ENCODE measurements at regions not wholly inside any gene's neighbourhood (a gene's known extent, or its start where the extent isn't known, plus 50 kb on each side); places are given as distances from the start of the nearest gene placed in this dataset.
"Not testable (repeated sequence)": the region's sequence is repeated elsewhere in the genome, so short reads cannot be mapped to it uniquely, and the experiment has no call there.

DNA sequence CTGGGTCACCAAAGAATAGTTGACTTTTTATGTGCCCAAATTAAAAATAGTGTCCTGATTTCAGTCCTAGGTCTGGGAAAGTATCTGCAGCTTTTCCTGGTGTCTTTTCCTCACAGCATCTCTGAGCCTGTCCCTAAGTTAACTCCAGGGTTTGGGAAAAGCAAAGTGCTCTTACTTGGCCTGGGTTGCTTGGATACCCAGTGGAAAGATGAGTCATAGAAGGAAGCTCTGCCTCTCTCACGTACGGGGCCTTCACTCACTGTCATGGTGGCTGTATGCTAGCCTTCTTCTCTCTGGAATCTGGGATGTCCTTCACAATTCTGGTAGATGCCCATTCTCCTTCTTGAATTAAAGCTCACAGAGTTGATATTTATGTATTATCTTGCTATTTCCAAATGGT is 607.3 kb downstream of the ANKRD50 start:
- no peak for DNase-seq (ENCODE audit: low read depth in 2 of 2)

DNA sequence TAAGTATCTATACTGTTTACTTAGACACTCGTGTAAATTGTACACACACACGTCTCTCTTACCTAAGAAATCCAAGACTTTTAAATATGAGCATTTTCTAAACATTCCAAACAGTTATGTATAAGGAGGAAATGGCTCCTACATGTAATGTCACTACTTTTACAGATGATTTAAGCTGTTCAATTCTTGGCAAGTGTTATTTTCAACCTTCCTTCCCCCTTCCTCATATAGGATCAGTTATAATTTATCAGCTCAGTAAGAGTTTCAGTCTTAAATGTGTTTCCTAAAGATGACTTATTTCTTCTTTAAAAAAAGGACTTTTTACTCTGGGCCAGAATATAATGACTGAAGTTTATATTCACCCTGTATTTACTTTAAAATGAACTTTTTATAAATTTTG is 601.1 kb downstream of the ANKRD50 start:
- DNase-seq (ENCODE audit: low read depth in 2 of 2) = no peak

DNA sequence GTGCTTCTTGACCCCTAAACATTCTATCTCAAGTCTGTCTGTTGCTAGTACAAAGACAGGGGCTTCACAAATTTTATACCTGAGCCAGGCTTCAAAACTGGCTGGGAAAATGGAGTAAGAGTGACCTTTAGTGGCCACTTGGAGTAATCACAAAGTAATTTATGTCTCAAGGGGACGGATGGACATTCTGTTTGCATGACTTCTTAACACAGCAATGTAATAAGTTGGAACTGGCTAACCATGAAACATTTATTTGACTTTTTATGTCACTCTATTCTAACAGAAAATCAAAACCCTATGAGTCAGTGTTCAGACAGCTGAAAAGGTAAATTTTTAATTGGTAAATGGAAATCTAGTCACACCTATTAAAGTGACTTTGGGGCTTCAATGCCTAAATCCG is 600.6 kb downstream of the ANKRD50 start:
- DNase-seq (ENCODE audit: low read depth in 2 of 2) = no peak

DNA sequence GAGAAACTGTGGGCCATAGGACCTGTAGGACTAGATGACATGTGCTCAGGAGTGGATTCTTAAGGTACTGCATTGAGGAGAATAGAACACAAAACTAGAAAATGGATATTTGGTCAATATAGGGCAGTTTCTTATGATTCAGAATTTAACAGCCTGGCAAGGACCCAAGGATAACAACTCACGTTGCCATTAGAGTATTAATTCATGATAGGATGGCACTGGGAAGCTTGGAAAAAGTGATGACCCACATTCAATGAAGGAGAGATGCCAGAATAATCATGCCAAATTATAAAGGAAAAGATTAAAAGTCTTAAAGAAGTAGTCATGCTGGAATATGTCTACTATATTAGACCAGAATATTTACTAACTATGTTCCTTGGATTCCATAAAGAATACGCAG is 594.5 kb downstream of the ANKRD50 start:
- DNase-seq (ENCODE audit: low read depth in 2 of 2) = no peak

DNA sequence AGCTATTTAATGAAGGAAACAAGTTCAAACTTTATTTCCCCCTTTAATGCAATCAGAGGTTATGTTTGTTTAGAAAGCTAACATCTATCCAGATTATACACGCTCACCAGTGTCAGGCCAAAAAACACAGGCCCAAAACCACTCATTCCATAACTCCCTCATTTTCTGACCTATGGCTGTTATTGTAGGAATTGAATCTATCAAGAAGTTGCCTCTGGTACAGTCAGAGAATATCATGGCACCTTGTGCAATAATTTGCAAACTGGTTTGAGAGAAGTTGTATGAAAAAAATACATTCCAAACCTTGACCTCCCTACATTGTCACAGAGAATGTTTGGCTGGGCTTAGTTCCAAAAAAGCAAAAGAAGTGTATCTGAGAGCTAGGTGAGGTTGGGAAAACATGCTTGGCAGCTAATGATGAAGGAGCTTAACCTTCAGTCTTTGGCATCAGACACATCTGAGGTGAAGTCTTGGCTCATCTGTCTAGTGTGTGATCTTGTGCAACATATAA is 591.0 kb downstream of the ANKRD50 start:
- DNase-seq (ENCODE audit: low read depth in 2 of 2) = no peak

DNA sequence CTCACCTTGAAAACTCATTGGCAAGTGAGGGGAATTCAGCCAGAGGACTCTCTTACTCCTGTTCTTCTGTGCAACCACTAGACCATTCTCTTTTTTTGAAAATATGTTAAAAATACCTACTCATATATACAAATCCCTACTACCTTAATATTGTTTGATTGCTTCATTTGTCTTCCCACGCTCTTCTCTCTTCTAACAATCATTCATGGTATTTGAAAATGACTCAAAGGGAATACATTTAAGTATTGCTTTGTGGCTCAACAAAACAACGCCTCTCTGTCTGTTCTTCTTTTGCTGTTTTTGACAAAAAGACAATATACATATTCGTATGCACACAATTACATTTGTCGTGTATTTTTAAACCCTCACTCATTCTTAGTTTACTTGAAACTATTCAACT is 589.4 kb downstream of the ANKRD50 start:
- DNase-seq (ENCODE audit: low read depth in 2 of 2) = no peak

DNA sequence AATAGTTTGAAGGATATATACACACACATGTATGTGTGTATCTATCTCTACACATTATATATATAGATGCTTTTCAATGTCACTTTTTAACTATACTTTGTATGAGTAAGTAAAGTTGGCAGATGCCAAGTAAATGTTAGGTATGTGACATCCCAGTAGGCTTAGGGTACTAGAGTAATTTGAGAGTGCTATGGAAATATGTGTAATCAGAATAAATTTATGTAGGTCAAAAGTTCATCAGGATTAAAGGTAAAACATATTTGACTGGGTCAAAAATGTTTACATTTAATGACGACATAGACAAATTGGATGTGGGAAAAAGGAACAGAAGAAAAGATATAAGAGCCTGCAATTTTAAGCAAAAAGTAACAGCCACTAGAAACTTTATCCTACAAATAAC is 588.8 kb downstream of the ANKRD50 start:
- no peak for DNase-seq (ENCODE audit: low read depth in 2 of 2)

DNA sequence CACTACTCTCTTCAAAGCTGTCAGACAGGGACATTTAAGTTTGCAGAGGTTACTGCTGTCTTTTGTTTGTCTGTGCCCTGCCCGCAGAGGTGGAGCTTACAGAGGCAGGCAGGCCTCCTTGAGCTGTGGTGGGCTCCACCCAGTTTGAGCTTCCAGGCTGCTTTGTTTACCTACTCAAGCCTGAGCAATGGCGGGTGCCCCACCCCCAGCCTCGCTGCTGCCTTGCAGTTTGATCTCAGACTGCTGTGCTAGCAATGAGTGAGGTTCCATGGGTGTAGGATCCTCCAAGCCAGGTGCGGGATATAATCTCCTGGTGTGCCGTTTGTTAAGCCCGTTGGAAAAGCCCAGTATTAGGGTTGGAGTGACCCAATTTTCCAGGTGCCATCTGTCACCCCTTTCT is 581.2 kb downstream of the ANKRD50 start:
- DNase-seq (ENCODE audit: low read depth in 2 of 2) = not testable (repeated sequence)

DNA sequence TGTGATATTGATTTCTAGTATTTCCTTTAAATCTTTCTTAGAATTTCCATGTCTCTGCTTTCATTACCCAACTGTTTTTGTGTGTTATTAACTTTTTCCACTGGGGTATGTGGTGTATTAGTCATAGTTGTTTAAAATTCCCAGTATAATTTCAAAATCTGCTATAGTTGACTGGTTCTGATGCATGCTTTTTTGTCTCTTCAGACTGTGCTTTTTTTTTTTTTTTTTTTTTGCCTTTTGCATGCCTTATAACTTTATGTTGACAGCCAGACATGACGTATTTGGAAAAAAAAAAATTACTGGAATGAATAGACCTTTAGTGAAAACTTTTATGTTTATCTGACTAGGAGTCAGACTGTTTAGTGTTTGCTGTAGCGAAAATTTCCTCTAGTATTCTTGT is 580.4 kb downstream of the ANKRD50 start:
- no peak for DNase-seq (ENCODE audit: low read depth in 2 of 2)

DNA sequence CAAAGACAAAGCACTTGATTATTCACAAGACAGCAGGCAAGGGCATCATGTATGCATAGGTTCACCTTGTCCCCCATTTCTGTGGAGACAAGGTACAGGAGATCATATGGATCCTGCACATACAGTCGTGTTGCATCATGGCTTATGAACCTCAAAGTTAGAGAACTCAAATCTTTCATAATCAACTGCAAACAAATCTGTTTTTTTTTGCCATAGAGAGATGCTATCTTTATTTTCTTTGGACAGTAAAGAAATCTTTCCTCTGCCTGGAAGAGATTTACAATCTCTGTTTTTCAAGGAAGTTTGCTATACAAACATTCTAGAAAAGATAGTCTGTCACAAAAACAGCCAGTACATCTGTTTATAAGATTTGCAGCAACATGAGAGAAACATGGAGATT is 578.8 kb downstream of the ANKRD50 start:
- no peak for DNase-seq (ENCODE audit: low read depth in 2 of 2)

DNA sequence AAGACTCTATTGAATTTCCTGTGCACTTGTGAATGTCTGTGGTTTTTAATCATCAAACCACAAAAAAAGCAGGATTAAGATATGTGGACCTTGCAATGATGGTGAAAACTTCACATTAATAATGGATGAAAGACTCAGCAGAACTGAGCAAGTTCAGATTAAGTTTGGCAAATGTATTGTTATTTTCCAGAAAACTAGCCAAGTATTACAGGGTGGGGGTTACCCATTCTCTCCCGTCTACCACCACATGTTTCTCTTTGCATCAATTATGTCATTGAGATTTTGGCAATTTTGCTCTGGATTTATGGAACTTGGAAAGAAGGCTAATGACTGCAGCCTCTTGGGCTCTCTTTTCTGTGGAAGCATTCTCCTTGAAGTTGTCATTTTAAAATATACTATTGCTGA is 577.1 kb downstream of the ANKRD50 start:
- no peak for DNase-seq (ENCODE audit: low read depth in 2 of 2)

DNA sequence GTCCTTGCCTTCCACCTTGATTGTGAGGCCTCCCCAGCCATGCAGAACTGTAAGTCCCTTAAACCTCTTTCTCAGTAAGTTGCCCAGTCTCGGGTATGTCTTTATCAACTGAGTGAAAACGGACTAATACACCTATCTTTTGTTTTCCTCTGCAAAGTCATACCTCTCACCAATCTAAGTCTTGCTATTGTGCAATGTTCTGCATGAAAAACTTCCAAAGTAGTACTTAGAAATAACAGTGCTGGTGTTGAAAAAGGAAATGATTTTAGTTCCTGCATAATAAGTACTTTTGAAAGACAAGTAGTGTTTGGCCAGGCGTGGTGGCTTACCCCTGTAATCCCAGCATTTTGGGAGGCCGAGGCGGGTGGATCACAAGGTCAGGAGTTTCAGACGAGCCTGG is 573.5 kb downstream of the ANKRD50 start:
- no peak for DNase-seq (ENCODE audit: low read depth in 2 of 2)

DNA sequence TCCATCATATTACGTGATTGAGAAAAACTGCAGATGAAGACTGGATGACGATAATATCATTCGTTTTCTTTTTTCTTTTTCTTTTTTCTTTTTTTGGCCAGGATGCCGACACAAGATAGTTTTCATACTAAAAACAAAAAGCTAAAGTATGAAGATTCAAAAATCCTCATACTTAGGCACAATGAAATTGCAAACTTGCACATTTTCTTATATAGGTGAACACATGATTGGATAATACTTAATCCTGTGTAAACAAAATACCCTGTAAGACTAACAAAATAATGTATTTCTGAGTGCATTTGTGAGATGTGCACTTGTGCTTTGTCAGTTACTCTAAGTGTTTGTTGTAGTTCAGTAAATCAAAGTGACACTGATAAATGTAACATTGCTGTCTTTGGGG is 568.9 kb downstream of the ANKRD50 start:
- no peak for DNase-seq (ENCODE audit: low read depth in 2 of 2)

DNA sequence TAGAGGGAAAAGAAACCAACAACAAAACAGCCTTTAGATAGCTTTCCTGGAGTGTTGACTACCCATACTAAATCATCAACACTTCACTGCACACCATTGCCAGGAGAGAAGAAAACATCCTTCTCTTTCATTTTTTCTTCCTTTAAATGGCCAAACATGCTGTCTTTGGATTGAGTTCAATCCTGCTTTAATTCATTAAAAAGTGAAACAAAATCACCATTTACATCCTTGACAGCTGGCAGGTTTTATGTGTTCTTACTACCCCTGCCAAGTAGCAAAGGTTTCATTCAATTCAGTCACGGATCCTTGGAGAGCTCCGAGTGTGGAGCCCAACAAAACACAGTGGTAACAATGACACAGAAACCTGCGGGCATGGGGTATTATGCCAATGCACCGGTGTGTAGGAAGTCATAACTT is 568.3 kb downstream of the ANKRD50 start:
- no peak for DNase-seq (ENCODE audit: low read depth in 2 of 2)

DNA sequence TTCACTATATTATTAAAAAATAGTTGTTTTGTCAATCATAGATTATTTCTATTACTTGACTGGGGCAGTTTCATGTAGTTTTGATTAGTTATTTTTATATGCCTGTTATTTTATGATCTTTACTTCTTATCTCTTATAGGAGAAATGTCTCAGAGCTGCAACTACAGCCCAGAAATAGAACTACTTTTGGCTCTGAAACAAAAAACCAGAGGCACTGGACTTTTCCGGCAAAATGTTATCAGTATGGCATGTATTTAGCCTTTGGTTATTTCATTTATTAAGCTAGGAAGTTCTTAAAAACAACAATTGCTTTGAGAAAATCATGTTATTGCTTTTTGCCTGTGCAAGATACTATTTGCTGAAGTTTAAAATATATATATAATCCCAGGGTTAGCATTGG is 566.5 kb downstream of the ANKRD50 start:
- no peak for DNase-seq (ENCODE audit: low read depth in 2 of 2)

DNA sequence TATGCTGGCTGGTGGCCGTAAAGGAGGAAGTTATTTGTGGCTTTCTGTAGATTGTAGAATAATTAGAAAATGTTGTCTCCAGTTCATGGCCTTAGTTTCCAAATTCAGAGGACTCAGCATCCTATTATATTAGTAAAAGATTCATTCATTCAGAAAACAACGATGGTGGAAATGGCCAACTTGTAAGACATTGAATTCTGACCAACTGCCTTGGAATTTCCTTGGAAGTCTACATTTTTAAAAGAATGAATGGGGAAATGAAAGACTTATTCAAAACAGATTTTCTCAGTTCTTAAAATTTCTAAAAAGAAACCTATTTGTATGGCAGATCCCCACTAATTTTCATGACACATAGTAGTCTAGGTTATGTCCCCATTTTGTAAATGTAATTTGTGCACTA is 561.5 kb downstream of the ANKRD50 start:
- DNase-seq (ENCODE audit: low read depth in 2 of 2) = no peak

DNA sequence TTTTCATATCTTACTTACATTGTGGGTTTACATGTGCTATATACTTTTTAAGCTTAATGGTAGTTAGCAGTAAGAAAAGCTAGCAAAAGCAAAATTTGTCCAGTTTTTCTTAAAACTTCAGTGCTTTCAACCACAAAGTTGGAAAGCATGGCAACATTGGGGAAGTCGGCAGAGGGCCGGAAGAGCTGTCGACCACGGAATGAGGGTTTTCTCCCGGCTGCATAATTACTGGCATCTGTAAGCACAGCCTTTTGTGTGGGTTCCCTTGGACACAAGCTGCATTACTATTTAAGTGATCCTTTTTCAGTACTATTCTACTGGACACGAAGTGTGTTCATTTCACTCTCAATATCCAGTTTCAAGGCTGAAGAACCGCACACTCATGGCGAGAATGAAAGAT is 560.4 kb downstream of the ANKRD50 start:
- no peak for DNase-seq (ENCODE audit: low read depth in 2 of 2)

DNA sequence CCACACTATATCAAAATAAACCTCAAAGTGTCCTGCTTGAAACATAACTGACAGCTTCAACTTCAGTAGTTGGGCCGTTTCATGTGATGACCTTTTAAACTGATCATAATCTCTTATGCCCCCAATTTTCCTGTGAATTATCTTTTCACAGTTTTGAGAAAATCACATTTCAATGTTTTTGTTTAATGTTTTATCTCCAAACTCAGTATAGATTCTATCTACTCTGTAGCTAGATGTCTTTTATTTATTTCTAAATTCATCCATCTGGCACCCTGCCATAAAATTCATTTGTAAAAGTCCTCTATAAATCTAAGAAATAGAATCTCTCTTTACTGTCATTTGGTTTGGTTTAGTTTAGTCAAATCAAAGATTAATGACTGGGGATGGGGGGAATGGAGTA is 557.3 kb downstream of the ANKRD50 start:
- no peak for DNase-seq (ENCODE audit: low read depth in 2 of 2)

DNA sequence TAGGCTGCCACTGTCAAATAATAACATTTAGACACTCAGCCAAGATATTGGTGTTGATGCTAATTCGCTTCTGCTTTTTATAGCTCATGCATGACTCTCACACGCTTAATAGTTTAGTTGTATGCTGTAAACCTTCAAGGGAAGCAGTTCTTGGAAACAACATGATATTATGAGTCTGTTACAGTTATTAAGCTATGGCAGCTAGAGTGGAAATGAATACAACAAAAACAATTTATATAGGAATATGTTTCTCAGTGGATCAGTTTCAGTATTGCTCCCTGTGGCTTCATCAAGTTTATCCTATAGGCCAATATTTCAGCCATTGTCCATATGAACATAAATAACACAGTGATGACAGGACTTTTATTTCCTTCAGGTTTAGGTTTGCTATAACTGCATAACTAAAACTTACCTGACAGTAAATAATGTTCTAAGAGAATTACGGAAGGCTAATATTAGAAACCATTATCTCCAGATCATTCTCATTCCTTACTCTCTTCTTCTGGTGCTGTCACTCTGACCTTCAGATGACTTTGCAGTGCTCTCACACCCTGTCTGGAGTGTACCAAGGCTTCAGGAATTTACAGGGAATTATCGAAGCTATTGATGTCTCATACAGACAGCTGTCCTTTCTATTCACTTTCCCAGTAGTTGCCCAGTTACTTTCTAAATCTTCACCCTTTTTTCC is 555.0 kb downstream of the ANKRD50 start:
- no peak for DNase-seq (ENCODE audit: low read depth in 2 of 2)

DNA sequence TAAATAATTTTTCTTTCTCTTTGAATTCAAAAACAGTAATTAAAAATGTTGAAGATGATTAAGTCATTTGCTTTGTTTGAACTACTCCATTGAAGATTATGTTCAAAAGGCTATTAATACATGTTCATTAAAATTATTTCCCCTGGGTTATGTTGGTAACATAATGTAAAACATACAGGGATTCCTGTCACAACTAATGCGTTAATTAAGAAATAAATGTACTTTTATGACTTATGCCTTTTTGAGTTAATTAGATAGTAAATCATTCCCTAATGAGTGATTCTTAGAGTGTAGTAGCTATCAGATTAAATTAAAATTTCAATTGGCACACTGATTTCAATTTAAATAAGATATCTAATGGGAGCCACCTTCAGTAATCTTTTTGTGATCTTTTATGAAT is 549.1 kb downstream of the ANKRD50 start:
- no peak for DNase-seq (ENCODE audit: low read depth in 2 of 2)

DNA sequence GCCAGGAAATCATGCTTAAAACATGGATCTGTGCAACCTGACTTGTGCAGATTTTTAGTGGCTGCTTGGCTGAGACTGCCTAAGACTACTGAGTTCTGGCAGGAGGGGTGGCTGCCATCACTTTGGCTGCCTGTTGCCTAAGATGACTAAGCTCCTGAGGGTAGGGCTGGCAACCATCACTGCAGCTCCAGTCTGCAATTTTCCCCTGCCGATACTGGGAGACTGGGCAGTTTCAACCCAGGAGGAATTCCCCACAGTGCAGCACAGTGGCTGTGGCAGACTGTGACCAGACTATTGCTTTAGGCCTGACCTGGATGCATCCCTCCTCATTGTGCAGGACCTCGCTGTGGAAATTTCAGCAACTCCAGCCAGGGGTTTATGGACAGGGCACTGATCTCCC is 544.9 kb downstream of the ANKRD50 start:
- DNase-seq (ENCODE audit: low read depth in 2 of 2) = no peak

DNA sequence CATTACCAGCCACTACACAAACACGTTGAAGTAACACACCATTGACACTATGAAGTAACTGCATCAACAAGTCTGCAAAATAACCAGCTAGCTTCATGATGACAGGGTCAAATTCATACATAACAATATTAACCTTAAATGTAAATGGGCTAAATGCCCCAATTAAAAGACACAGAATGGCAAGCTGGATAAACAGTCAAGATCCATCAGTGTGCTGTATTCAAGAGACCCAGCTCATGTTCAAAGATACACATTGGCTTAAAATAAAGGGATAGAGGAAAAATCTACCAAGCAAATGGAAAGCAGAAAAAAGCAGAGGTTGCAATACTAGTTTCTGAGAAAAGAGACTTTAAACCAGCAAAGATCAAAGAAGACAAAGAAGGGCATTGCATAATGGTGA is 543.0 kb downstream of the ANKRD50 start:
- not testable (repeated sequence) for DNase-seq (ENCODE audit: low read depth in 2 of 2)

DNA sequence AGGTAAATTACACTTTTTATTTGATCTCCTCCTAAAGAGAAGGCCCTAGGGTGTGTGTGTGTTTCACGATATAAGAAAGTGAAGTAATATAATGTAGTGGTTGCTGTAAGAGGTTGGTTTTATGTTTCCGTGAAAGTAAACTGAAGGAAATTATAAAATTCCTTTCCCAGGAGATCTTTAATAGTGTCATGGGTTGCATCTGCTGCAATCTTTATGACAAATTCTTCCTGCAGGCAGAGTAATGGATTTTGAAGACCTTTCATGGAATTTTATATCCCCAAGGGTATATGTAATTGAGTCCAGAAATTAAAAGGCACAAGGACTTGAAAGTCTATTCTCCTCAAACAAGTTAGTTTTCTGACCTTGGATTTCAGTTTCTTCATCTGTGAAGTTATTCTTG is 538.6 kb downstream of the ANKRD50 start:
- DNase-seq (ENCODE audit: low read depth in 2 of 2) = no peak
